ENCODE measurements at regions not wholly inside any gene's neighbourhood (a gene's known extent, or its start where the extent isn't known, plus 50 kb on each side); places are given as distances from the start of the nearest gene placed in this dataset.

DNA sequence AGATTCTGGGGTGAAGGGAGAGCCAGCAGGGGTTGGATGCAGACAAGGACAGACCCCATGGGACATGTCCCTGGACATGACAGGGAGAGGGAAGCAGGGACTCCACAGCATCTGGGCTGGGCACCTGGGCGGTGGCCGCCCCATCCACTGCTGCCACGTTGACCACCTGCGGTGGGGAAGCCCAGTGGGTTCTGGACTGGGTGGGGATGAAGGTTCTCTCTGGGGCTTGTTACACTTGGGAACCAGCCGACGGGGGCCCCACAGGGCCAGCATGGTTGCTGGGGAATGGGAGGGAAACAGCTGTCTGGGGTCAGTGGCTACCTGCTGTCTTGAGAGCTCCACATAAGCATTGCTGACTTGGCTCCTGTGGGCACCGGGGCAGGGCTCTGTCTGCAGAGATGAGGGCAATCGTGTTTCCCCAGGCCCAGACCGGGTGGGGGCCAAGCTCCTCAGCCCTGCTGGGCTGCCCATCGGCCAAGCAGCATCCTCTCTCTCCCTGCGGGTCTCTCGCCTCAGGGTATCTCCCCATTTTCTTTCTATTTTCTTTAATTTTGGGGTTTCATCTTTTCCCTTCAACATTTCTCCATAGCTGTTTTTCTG lies 443.6 kb upstream of the PFKP start:
- H3K27me3 ChIP-seq: no peaks in the 10 kb centered on the region
- no peaks in the 10 kb centered on the region for H3K9me3 ChIP-seq
- no peak overlapping the region for H3K4me3 ChIP-seq
- H3K27ac ChIP-seq: no peak overlapping the region
- H3K36me3 ChIP-seq: no peaks in the 10 kb centered on the region
- intact Hi-C loops (cut with DNase I): no loop called here
- 86 to 93% (median 88%) methylated on average over 12 of the region's 12 CpGs for WGBS, 3 donors
- no peak for DNase-seq
- no peaks in the 10 kb centered on the region for H3K4me1 ChIP-seq (ENCODE audit: insufficient read depth)
- TF ChIP-seq, protein P1, sequence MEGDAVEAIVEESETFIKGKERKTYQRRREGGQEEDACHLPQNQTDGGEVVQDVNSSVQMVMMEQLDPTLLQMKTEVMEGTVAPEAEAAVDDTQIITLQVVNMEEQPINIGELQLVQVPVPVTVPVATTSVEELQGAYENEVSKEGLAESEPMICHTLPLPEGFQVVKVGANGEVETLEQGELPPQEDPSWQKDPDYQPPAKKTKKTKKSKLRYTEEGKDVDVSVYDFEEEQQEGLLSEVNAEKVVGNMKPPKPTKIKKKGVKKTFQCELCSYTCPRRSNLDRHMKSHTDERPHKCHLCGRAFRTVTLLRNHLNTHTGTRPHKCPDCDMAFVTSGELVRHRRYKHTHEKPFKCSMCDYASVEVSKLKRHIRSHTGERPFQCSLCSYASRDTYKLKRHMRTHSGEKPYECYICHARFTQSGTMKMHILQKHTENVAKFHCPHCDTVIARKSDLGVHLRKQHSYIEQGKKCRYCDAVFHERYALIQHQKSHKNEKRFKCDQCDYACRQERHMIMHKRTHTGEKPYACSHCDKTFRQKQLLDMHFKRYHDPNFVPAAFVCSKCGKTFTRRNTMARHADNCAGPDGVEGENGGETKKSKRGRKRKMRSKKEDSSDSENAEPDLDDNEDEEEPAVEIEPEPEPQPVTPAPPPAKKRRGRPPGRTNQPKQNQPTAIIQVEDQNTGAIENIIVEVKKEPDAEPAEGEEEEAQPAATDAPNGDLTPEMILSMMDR (IDR thresholded peaks at IDR 0.05): no peak
- no peak for TF ChIP-seq EP300 (IDR thresholded peaks at IDR 0.05)

DNA sequence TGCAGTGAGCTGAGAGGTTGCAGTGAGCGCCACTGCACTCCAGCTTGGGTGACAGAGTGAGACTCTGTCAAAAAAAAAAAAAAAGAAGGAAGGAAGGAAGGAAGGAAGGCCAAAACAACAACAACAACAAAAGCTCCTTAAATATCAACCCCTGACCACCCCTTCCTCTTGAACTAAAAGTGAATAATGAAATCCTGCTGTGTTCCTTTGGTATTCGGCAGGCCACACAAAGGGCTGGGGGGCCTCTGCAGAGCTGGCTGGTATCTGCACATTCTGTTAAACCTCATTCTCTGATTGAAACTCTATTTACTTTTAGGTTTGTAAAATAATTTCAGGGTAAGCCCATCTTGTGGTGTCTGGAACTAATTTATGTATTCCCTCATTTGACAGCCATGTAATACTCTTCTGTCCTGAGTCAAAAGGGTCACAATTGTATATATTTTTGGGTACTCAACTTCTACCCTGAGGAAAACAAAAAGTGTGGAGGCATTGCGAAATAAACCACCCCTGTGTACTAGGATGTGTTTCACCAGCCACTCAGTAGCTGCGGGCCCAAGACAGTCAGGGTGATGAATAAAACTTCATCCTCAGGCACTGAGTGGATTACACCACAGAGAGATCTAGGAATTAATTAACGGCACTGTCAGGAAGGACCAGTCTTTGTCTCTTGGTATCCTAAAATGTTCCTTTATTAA lies 446.4 kb upstream of the PFKP start:
- WGBS, 3 donors: 78 to 90% (median 84%) methylated on average over 5 of the region's 5 CpGs

DNA sequence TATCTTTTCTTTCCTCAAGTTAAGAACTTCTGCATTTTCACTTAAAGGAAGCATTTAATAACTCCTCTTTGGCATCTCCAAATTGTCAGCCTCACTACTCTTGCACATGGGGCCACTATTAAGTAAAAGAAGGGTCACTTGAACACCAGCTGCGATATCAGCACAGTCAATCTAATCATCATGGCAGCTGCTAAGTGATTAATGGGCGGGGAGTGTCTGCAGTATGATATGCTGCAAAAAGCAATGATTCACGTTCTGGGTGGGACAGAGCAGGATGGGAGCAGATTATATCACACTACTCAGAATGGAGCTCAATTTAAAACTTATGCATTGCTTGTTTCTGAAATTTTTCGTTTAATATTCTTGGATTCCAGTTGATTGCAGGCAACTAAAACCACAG lies 447.4 kb upstream of the PFKP start:
- H3K36me3 ChIP-seq: no peaks in the 10 kb centered on the region
- H3K27ac ChIP-seq: no peak overlapping the region
- TF ChIP-seq, protein P1 (IDR thresholded peaks at IDR 0.05): no peak
- TF ChIP-seq POLR2A (IDR thresholded peaks at IDR 0.05) (no peak), EP300 (IDR thresholded peaks at IDR 0.05) (no peak)
- H3K9me3 ChIP-seq: no peaks in the 10 kb centered on the region
- intact Hi-C loops (cut with DNase I): no loop called here
- 56 to 59% (median 56%) methylated on average over 4 of the region's 4 CpGs for WGBS, 3 donors
- DNase-seq: no peak
- H3K27me3 ChIP-seq: no peaks in the 10 kb centered on the region
- H3K4me3 ChIP-seq: no peak overlapping the region
- no peaks in the 10 kb centered on the region for H3K4me1 ChIP-seq (ENCODE audit: insufficient read depth)

More for the DNA sequence above, 446.4 kb upstream of the PFKP start:
- Histone ChIP-seq H3K4me3 (no peak overlapping the region), H3K36me3 (no peaks in the 10 kb centered on the region), H3K4me1 (ENCODE audit: insufficient read depth) (no peaks in the 10 kb centered on the region), H3K9me3 (no peaks in the 10 kb centered on the region), H3K27me3 (no peaks in the 10 kb centered on the region), H3K27ac (no peak overlapping the region)
- TF ChIP-seq POLR2A (IDR thresholded peaks at IDR 0.05) (no peak), EP300 (IDR thresholded peaks at IDR 0.05) (no peak)
- TF ChIP-seq, protein P1 (IDR thresholded peaks at IDR 0.05): no peak
- intact Hi-C loops (cut with DNase I): no loop called here
- no peak for DNase-seq

DNA sequence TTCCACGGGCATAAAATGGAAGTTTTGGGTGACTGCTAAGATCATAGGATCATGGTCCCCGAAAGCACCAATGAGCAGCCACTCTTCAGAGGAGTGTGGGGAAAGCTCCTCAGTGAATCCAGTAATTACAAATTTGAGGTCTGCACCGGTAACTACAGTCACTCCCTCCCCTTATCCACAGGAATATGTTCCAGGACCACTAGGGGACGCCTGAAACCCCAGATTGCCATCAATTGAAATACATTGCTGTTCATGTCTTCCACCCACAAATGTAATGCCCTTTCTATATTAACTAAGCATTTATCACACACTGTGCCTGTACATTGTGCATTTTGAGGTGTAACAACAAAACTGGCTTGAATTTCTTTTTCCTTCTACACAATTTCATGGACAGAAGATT lies 447.9 kb upstream of the PFKP start:
- no peak for TF ChIP-seq POLR2A (IDR thresholded peaks at IDR 0.05)
- TF ChIP-seq EP300 (IDR thresholded peaks at IDR 0.05): no peak
- TF ChIP-seq, protein P1 (IDR thresholded peaks at IDR 0.05): no peak
- Histone ChIP-seq H3K27ac (no peak overlapping the region), H3K4me1 (ENCODE audit: insufficient read depth) (no peaks in the 10 kb centered on the region), H3K9me3 (no peaks in the 10 kb centered on the region), H3K36me3 (no peaks in the 10 kb centered on the region), H3K27me3 (no peaks in the 10 kb centered on the region), H3K4me3 (no peak overlapping the region)
- 40 to 41% (median 41%) methylated on average over 4 of the region's 4 CpGs for WGBS, 3 donors
- intact Hi-C loops (cut with DNase I): no loop called here
- no peak for DNase-seq
